Hepatocyte (in vitro differentiated cells): ENCODE measurements at regions not wholly inside any gene's neighbourhood (a gene's known extent, or its start where the extent isn't known, plus 50 kb on each side); places are given as distances from the start of the nearest gene placed in this dataset.

Source experiments
- DNase-seq: peaks from one replicate; pipeline ENCODE4 v3.0.0-alpha.2; 2016; ENCODE audit warnings: low spot score
- H2AFZ ChIP-seq: fragments of 200-600 bp; sonication (generic); 2 replicates; pipeline ENCODE4 v1.6.0; 2016; ENCODE audit warnings: antibody characterized with exemption, mild to moderate bottlenecking
- H3K27ac ChIP-seq: fragments of 200-600 bp; sonication (generic); 2 replicates; pipeline ENCODE4 v1.5.1; 2016; ENCODE audit warnings: mild to moderate bottlenecking
- H3K27me3 ChIP-seq: fragments of 200-600 bp; sonication (generic); 2 replicates; pipeline ENCODE4 v1.6.1; 2016
- H3K36me3 ChIP-seq: fragments of 200-600 bp; sonication (generic); replicated peaks from 2 replicates; pipeline ENCODE4 v1.5.1; 2016; ENCODE audit warnings: low read depth; ENCODE audit not compliant: insufficient read depth
- H3K4me1 ChIP-seq: fragments of 200-600 bp; sonication (generic); 2 replicates; pipeline ENCODE4 v1.5.1; 2016; ENCODE audit warnings: mild to moderate bottlenecking, moderate library complexity; ENCODE audit not compliant: insufficient read depth
- H3K4me2 ChIP-seq: fragments of 200-600 bp; sonication (generic); 2 replicates; pipeline ENCODE4 v1.6.0; 2016
- H3K4me3 ChIP-seq: fragments of 200-600 bp; sonication (generic); 2 replicates; pipeline ENCODE4 v1.5.1; 2016; ENCODE audit warnings: mild to moderate bottlenecking
- H3K79me2 ChIP-seq: fragments of 200-600 bp; sonication (generic); 2 replicates; pipeline ENCODE4 v1.6.0; 2017; ENCODE audit warnings: mild to moderate bottlenecking
- H3K9me2 ChIP-seq: fragments of 200-600 bp; sonication (generic); replicated peaks from 2 replicates; pipeline ENCODE4 v1.6.0; 2017; ENCODE audit warnings: mild to moderate bottlenecking; ENCODE audit not compliant: insufficient read depth
- H3K9me3 ChIP-seq: fragments of 200-600 bp; sonication (generic); 2 replicates; pipeline ENCODE4 v1.5.1; 2016; ENCODE audit warnings: low read depth, mild to moderate bottlenecking
- H4K20me1 ChIP-seq: fragments of 200-600 bp; sonication (generic); 2 replicates; pipeline ENCODE4 v1.6.0; 2016; ENCODE audit warnings: mild to moderate bottlenecking; ENCODE audit not compliant: insufficient read depth, poor library complexity, severe bottlenecking
- CTCF ChIP-seq: fragments of 200-600 bp; sonication (generic); IDR thresholded peaks from 2 replicates; pipeline ENCODE4 v1.5.1; 2016; ENCODE audit warnings: antibody characterized with exemption, mild to moderate bottlenecking; ENCODE audit not compliant: poor library complexity
- EZH2 ChIP-seq: fragments of 200-600 bp; sonication (generic); IDR thresholded peaks from 2 replicates; pipeline ENCODE4 v1.6.1; 2016; ENCODE audit warnings: antibody characterized with exemption, mild to moderate bottlenecking, borderline replicate concordance
- EZH2phosphoT487 ChIP-seq: fragments of 200-600 bp; sonication (generic); IDR thresholded peaks from one replicate; pipeline ENCODE4 v1.6.1; 2018; ENCODE audit warnings: antibody characterized with exemption, mild to moderate bottlenecking, low read depth, moderate library complexity; ENCODE audit not compliant: unreplicated experiment, severe bottlenecking
- WGBS: methylation state at CpG from one replicate; pipeline ENCODE4 v1.1.6; 2016; ENCODE audit warnings: low lambda C conversion rate; ENCODE audit errors: missing lambda C conversion rate; 5-methylcytosine and 5-hydroxymethylcytosine counted together

GRCh38 chr15:38668898-38669391 lies 104.3 kb upstream of the RASGRP1 start:
- no peak for DNase-seq
- Histone ChIP-seq H3K79me2 (no peaks in the 10 kb centered on the region), H3K4me2 (no peak overlapping the region), H3K4me1 (no peaks in the 10 kb centered on the region), H3K27me3 (peaks cover 43% of the 10 kb centered on the region), H3K4me3 (no peak overlapping the region), H3K9me2 (no peaks in the 10 kb centered on the region), H4K20me1 (no peaks in the 10 kb centered on the region), H3K27ac (no peak overlapping the region), H2AFZ (no peak overlapping the region), H3K36me3 (no peaks in the 10 kb centered on the region), H3K9me3 (no peaks in the 10 kb centered on the region)
- 34% methylated on average over 8 of the region's 8 CpGs for WGBS
- TF ChIP-seq EZH2 (no peak), EZH2phosphoT487 (no peak), CTCF (no peak)

GRCh38 chr15:38670128-38671005 lies 105.8 kb upstream of the RASGRP1 start:
- DNase-seq, result no peak
- WGBS, result 93% methylated on average over 3 of the region's 3 CpGs
- no peaks in the 10 kb centered on the region for H3K79me2 ChIP-seq
- no peak overlapping the region for H2AFZ ChIP-seq
- H3K4me2 ChIP-seq, result no peak overlapping the region
- TF ChIP-seq EZH2phosphoT487, result no peak
- TF ChIP-seq CTCF, result no peak
- TF ChIP-seq EZH2, result no peak
- no peaks in the 10 kb centered on the region for H4K20me1 ChIP-seq
- no peaks in the 10 kb centered on the region for H3K36me3 ChIP-seq
- H3K9me2 ChIP-seq, result no peaks in the 10 kb centered on the region
- H3K4me3 ChIP-seq, result no peak overlapping the region
- no peaks in the 10 kb centered on the region for H3K4me1 ChIP-seq
- no peak overlapping the region for H3K27ac ChIP-seq
- H3K27me3 ChIP-seq, result peaks cover 33% of the 10 kb centered on the region
- H3K9me3 ChIP-seq, result no peaks in the 10 kb centered on the region

- peaks cover 27% of the 10 kb centered on the region for H3K27me3 ChIP-seq
- no peak overlapping the region for H3K4me3 ChIP-seq
- H3K4me1 ChIP-seq, result no peaks in the 10 kb centered on the region
- no peak for DNase-seq
- no peaks in the 10 kb centered on the region for H4K20me1 ChIP-seq
- WGBS, result 91% methylated on average over 2 of the region's 2 CpGs
- TF ChIP-seq EZH2phosphoT487 (no peak), CTCF (no peak), EZH2 (no peak)
- no peaks in the 10 kb centered on the region for H3K79me2 ChIP-seq
- H3K4me2 ChIP-seq, result no peak overlapping the region
- H3K9me2 ChIP-seq, result no peaks in the 10 kb centered on the region
- H2AFZ ChIP-seq, result no peak overlapping the region
- no peaks in the 10 kb centered on the region for H3K36me3 ChIP-seq
- no peak overlapping the region for H3K27ac ChIP-seq
- no peaks in the 10 kb centered on the region for H3K9me3 ChIP-seq
These were observed 106.4 kb upstream of the RASGRP1 start for GRCh38 chr15:38671006-38671387.
